ENCODE measurements at regions not wholly inside any gene's neighbourhood (a gene's known extent, or its start where the extent isn't known, plus 50 kb on each side); places are given as distances from the start of the nearest gene placed in this dataset.

GRCh38 chr2:180195847-180196246 is 188.8 kb upstream of the CWC22 start:
- CTCF ChIA-PET: no interaction called here
- Histone ChIP-seq H3K27me3 (ENCODE audit: insufficient read depth) (no peaks in the 10 kb centered on the region), H3F3A (replicated peaks; ENCODE audit: insufficient read depth) (no peaks in the 10 kb centered on the region), H3K9me3 (no peaks in the 10 kb centered on the region), H3K27ac (ENCODE audit: low read depth in 2 of 2, low read length in 1 of 2) (no peak overlapping the region), H3K9ac (no peak overlapping the region), H3K79me2 (ENCODE audit: insufficient read depth) (no peaks in the 10 kb centered on the region), H3K4me3 (ENCODE audit: low read depth in 2 of 2, low read length in 1 of 2) (no peak overlapping the region), H3K4me1 (ENCODE audit: control insufficient read depth in 1 of 2, insufficient read depth in 2 of 2, low read depth in 1 of 2, low read length in 1 of 2) (no peaks in the 10 kb centered on the region; a peak in 1 of 4 replicates), H3K4me2 (no peak overlapping the region), H2AFZ (ENCODE audit: low read depth) (no peak overlapping the region), H3K36me3 (replicated peaks in 1 of 2; ENCODE audit: control insufficient read depth in 1 of 2, insufficient read depth in 2 of 2, low read length in 1 of 2) (no peaks in the 10 kb centered on the region), H3K9me2 (no peaks in the 10 kb centered on the region), H4K20me1 (ENCODE audit: insufficient read depth) (no peaks in the 10 kb centered on the region)
- DNase-seq: no peak
- POLR2A ChIA-PET: no interaction called here
- no peak for TF ChIP-seq PBX3 (IDR thresholded peaks at IDR 0.05)
- TF ChIP-seq RFX5 (IDR thresholded peaks at IDR 0.05; ENCODE audit: low read length): no peak
- no peak for TF ChIP-seq RAD21 (IDR thresholded peaks at IDR 0.05; ENCODE audit: low read length)
- TF ChIP-seq ZBTB33 (IDR thresholded peaks at IDR 0.05; ENCODE audit: borderline replicate concordance, low read depth): no peak
- TF ChIP-seq FOXJ3 (CRISPR knock-in tag; IDR thresholded peaks at IDR 0.05): no peak
- TF ChIP-seq YY1 (IDR thresholded peaks at IDR 0.05; ENCODE audit: low read depth): no peak
- no peak for TF ChIP-seq SMC3 (IDR thresholded peaks at IDR 0.05; ENCODE audit: low read depth, low read length)
- no peak for TF ChIP-seq JUND (IDR thresholded peaks at IDR 0.05)
- TF ChIP-seq MXI1 (IDR thresholded peaks at IDR 0.05; ENCODE audit: low read depth, low read length): no peak
- no peak for TF ChIP-seq GATA2 (CRISPR knock-in tag; IDR thresholded peaks at IDR 0.05)
- no peak for TF ChIP-seq TAF1 (IDR thresholded peaks at IDR 0.05; ENCODE audit: borderline replicate concordance, low read depth, low read length)
- no peak for TF ChIP-seq RXRA (IDR thresholded peaks at IDR 0.05; ENCODE audit: borderline replicate concordance, low read depth)
- TF ChIP-seq USF2 (IDR thresholded peaks at IDR 0.05; ENCODE audit: borderline replicate concordance, low read depth, low read length): no peak
- no peak for TF ChIP-seq ELF1 (IDR thresholded peaks at IDR 0.05)
- no peak for TF ChIP-seq EP300 (IDR thresholded peaks at IDR 0.05; ENCODE audit: borderline replicate concordance in 1 of 2, low read depth in 1 of 2, low read length in 1 of 2)

GRCh38 chr2:180191432-180192124 is 184.5 kb upstream of the CWC22 start:
- Histone ChIP-seq H3K79me2 (ENCODE audit: insufficient read depth) (no peaks in the 10 kb centered on the region), H4K20me1 (ENCODE audit: insufficient read depth) (no peaks in the 10 kb centered on the region), H3K27me3 (ENCODE audit: insufficient read depth) (no peaks in the 10 kb centered on the region), H3K36me3 (replicated peaks in 1 of 2; ENCODE audit: control insufficient read depth in 1 of 2, insufficient read depth in 2 of 2, low read length in 1 of 2) (no peaks in the 10 kb centered on the region), H3K9me2 (no peaks in the 10 kb centered on the region), H3K27ac (ENCODE audit: low read depth in 2 of 2, low read length in 1 of 2) (no peak overlapping the region), H3K4me3 (ENCODE audit: low read depth in 2 of 2, low read length in 1 of 2) (no peak overlapping the region), H3K4me1 (ENCODE audit: control insufficient read depth in 1 of 2, insufficient read depth in 2 of 2, low read depth in 1 of 2, low read length in 1 of 2) (no peaks in the 10 kb centered on the region; a peak in 2 of 4 replicates), H3K4me2 (no peak overlapping the region), H2AFZ (ENCODE audit: low read depth) (no peak overlapping the region), H3K9me3 (no peaks in the 10 kb centered on the region), H3K9ac (no peak overlapping the region), H3F3A (replicated peaks; ENCODE audit: insufficient read depth) (no peaks in the 10 kb centered on the region)
- CTCF ChIA-PET: no interaction called here
- no peak for DNase-seq
- TF ChIP-seq MEF2A (IDR thresholded peaks at IDR 0.05; ENCODE audit: borderline replicate concordance, low read depth) (no peak), SMC3 (IDR thresholded peaks at IDR 0.05; ENCODE audit: low read depth, low read length) (no peak), EP300 (IDR thresholded peaks at IDR 0.05; ENCODE audit: borderline replicate concordance in 1 of 2, low read depth in 1 of 2, low read length in 1 of 2) (no peak), GABPA (IDR thresholded peaks at IDR 0.05; ENCODE audit: low read depth) (no peak), IRF3 (IDR thresholded peaks at IDR 0.05; ENCODE audit: low read depth, low read length) (no peak), NFIC (IDR thresholded peaks at IDR 0.05; ENCODE audit: borderline replicate concordance) (no peak), MXI1 (IDR thresholded peaks at IDR 0.05; ENCODE audit: low read depth, low read length) (no peak), RFX5 (IDR thresholded peaks at IDR 0.05; ENCODE audit: low read length) (no peak), FOXJ3 (CRISPR knock-in tag; IDR thresholded peaks at IDR 0.05) (no peak), PBX3 (IDR thresholded peaks at IDR 0.05) (no peak), JUND (IDR thresholded peaks at IDR 0.05) (no peak), TCF12 (IDR thresholded peaks at IDR 0.05) (no peak)
- POLR2A ChIA-PET: no interaction called here
- 87% methylated on average over 11 of the region's 11 CpGs for WGBS (ENCODE audit: low lambda C conversion rate)

Measured in SK-N-SH (cell line).